H7 (cell line): ENCODE measurements at regions not wholly inside any gene's neighbourhood (a gene's known extent, or its start where the extent isn't known, plus 50 kb on each side); places are given as distances from the start of the nearest gene placed in this dataset.

Experiments
- DNase-seq: peaks from one replicate; pipeline ENCODE4 v3.0.0; 2012
- H3K27me3 ChIP-seq: 2 replicates; pipeline ENCODE4 v1.6.0; 2011; ENCODE audit warnings: mild to moderate bottlenecking, low read length; ENCODE audit not compliant: control insufficient read depth, insufficient read depth
- H3K36me3 ChIP-seq: replicated peaks from 2 replicates; pipeline ENCODE4 v1.5.1; 2011; ENCODE audit warnings: low read length; ENCODE audit not compliant: control insufficient read depth, insufficient read depth
- H3K4me3 ChIP-seq: 2 replicates; pipeline ENCODE4 v1.5.1; 2011; ENCODE audit warnings: low read depth, mild to moderate bottlenecking, control low read depth, low read length, moderate library complexity; ENCODE audit not compliant: insufficient read depth

GRCh38 chr1:56429288-56429687 is 150.1 kb downstream of the PLPP3 start:
- DNase-seq = no peak
- Histone ChIP-seq H3K4me3 (no peak overlapping the region), H3K36me3 (no peaks in the 10 kb centered on the region), H3K27me3 (peaks cover 10% of the 10 kb centered on the region)

- DNase-seq = no peak
- H3K27me3 ChIP-seq = no peaks in the 10 kb centered on the region; the same call in 1 of the 2 replicates
- no peak overlapping the region for H3K4me3 ChIP-seq
- no peaks in the 10 kb centered on the region for H3K36me3 ChIP-seq
Measured at GRCh38 chr1:56426587-56427381, 152.6 kb downstream of the PLPP3 start.

- Histone ChIP-seq H3K36me3 (no peaks in the 10 kb centered on the region), H3K27me3 (no peaks in the 10 kb centered on the region), H3K4me3 (no peak overlapping the region)
- DNase-seq = no peak
Measured at GRCh38 chr1:56425494-56426037, 153.8 kb downstream of the PLPP3 start.

- no peaks in the 10 kb centered on the region for H3K27me3 ChIP-seq
- DNase-seq = no peak
- H3K4me3 ChIP-seq = no peak overlapping the region
- no peaks in the 10 kb centered on the region for H3K36me3 ChIP-seq
Measured at GRCh38 chr1:56424744-56425493, 154.4 kb downstream of the PLPP3 start.

GRCh38 chr1:56423716-56424115 is 155.6 kb downstream of the PLPP3 start:
- no peak for DNase-seq
- Histone ChIP-seq H3K27me3 (no peaks in the 10 kb centered on the region), H3K4me3 (no peak overlapping the region), H3K36me3 (no peaks in the 10 kb centered on the region)

- H3K4me3 ChIP-seq = no peak overlapping the region
- no peaks in the 10 kb centered on the region for H3K36me3 ChIP-seq
- no peaks in the 10 kb centered on the region for H3K27me3 ChIP-seq
- no peak for DNase-seq
Measured at GRCh38 chr1:56418151-56418631, 161.2 kb downstream of the PLPP3 start.

GRCh38 chr1:56417646-56418045 is 161.7 kb downstream of the PLPP3 start:
- H3K4me3 ChIP-seq = no peak overlapping the region
- no peaks in the 10 kb centered on the region for H3K36me3 ChIP-seq
- H3K27me3 ChIP-seq = no peaks in the 10 kb centered on the region
- no peak for DNase-seq

- H3K27me3 ChIP-seq = no peaks in the 10 kb centered on the region
- no peak for DNase-seq
- H3K36me3 ChIP-seq = no peaks in the 10 kb centered on the region
- H3K4me3 ChIP-seq = no peak overlapping the region
Measured at GRCh38 chr1:56416495-56416894, 162.9 kb downstream of the PLPP3 start.

- H3K27me3 ChIP-seq = no peaks in the 10 kb centered on the region
- H3K36me3 ChIP-seq = no peaks in the 10 kb centered on the region
- no peak for DNase-seq
- no peak overlapping the region for H3K4me3 ChIP-seq
Measured at GRCh38 chr1:56415720-56416119, 163.6 kb downstream of the PLPP3 start.

- Histone ChIP-seq H3K4me3 (no peak overlapping the region), H3K36me3 (no peaks in the 10 kb centered on the region), H3K27me3 (no peaks in the 10 kb centered on the region)
- no peak for DNase-seq
Measured at GRCh38 chr1:56415258-56415657, 164.1 kb downstream of the PLPP3 start.

- no peaks in the 10 kb centered on the region for H3K36me3 ChIP-seq
- DNase-seq = no peak
Measured at GRCh38 chr1:56414728-56415224, 164.6 kb downstream of the PLPP3 start.

GRCh38 chr1:56413671-56414199 is 165.6 kb downstream of the PLPP3 start:
- no peaks in the 10 kb centered on the region for H3K36me3 ChIP-seq
- no peak for DNase-seq

More at GRCh38 chr1:56414728-56415224, 164.6 kb downstream of the PLPP3 start:
- no peaks in the 10 kb centered on the region for H3K27me3 ChIP-seq
- no peak overlapping the region for H3K4me3 ChIP-seq

GRCh38 chr1:56411484-56412180 is 167.7 kb downstream of the PLPP3 start:
- no peak for DNase-seq
- no peaks in the 10 kb centered on the region for H3K36me3 ChIP-seq
- H3K27me3 ChIP-seq = no peaks in the 10 kb centered on the region
- H3K4me3 ChIP-seq = no peak overlapping the region

More at GRCh38 chr1:56413671-56414199, 165.6 kb downstream of the PLPP3 start:
- H3K27me3 ChIP-seq = no peaks in the 10 kb centered on the region
- H3K4me3 ChIP-seq = no peak overlapping the region

GRCh38 chr1:56411021-56411420 is 168.3 kb downstream of the PLPP3 start:
- no peak overlapping the region for H3K4me3 ChIP-seq
- DNase-seq = no peak

More at GRCh38 chr1:56411021-56411420, 168.3 kb downstream of the PLPP3 start:
- H3K36me3 ChIP-seq = no peaks in the 10 kb centered on the region
- no peaks in the 10 kb centered on the region for H3K27me3 ChIP-seq
